ENCODE measurements at regions not wholly inside any gene's neighbourhood (a gene's known extent, or its start where the extent isn't known, plus 50 kb on each side); places are given as distances from the start of the nearest gene placed in this dataset.

DNA sequence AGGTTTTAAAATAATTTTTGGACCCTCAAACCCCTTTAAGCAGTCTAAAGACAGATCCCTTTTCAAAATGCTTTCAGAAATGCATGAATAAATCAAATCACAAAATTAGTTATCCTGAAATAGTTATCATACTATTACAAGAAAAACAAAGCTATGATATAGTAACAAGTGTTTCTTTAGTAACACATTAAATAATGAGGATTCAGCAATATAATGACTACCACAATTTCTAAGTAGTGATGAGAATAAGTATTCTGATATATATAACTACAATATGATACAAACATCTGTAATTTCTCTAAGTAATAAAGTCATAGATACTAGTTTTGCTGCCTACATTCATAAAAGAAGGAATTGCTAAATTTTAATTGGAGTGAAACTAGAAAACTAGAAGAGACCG, 53.0 kb upstream of the TMEM168 start:
- H2BK5ac ChIP-seq (ENCODE audit: low read length) = no peak overlapping the region
- H3K4ac ChIP-seq (ENCODE audit: low read depth, low read length) = no peak overlapping the region
- H4K5ac ChIP-seq (ENCODE audit: low read length) = no peak overlapping the region

More for the DNA sequence above, 53.0 kb upstream of the TMEM168 start:
- H3K36me3 ChIP-seq (ENCODE audit: control insufficient read depth, insufficient read depth, low read length) = no peaks in the 10 kb centered on the region
- H2BK15ac ChIP-seq (replicated peaks; ENCODE audit: low read depth) = no peak overlapping the region
- no peak overlapping the region for H3K9ac ChIP-seq (ENCODE audit: low read length)
- H3K4me3 ChIP-seq (ENCODE audit: low read length) = no peak overlapping the region
- H3K23ac ChIP-seq (ENCODE audit: low read length) = no peak overlapping the region
- H3K27ac ChIP-seq (ENCODE audit: low read depth, low read length) = no peak overlapping the region
- no peak overlapping the region for H4K8ac ChIP-seq (ENCODE audit: low read depth, low read length)
- WGBS (ENCODE audit: extremely low coverage, insufficient coverage, low lambda C conversion rate) = no CpG with 5 or more reads among the region's 1 CpG
- H3K4me2 ChIP-seq (ENCODE audit: low read length) = no peak overlapping the region
- no peaks in the 10 kb centered on the region for H3K27me3 ChIP-seq (ENCODE audit: insufficient read depth, low read length, poor library complexity)
- no peak overlapping the region for H3K56ac ChIP-seq (ENCODE audit: low read length)
- no peak for DNase-seq
- no peak overlapping the region for H2AK5ac ChIP-seq (ENCODE audit: low read length)
- H2BK120ac ChIP-seq (ENCODE audit: low read depth, low read length) = no peak overlapping the region
- H3K18ac ChIP-seq (ENCODE audit: low read length) = no peak overlapping the region
- no peaks in the 10 kb centered on the region for H3K79me1 ChIP-seq (ENCODE audit: low read length)
- no peaks in the 10 kb centered on the region for H3K4me1 ChIP-seq (ENCODE audit: control insufficient read depth, low read depth, low read length)
- H3K79me2 ChIP-seq (ENCODE audit: control insufficient read depth, insufficient read depth, low read length) = no peaks in the 10 kb centered on the region

Measured in mesendoderm (in vitro differentiated cells).